ENCODE measurements at regions not wholly inside any gene's neighbourhood (a gene's known extent, or its start where the extent isn't known, plus 50 kb on each side); places are given as distances from the start of the nearest gene placed in this dataset.

DNA sequence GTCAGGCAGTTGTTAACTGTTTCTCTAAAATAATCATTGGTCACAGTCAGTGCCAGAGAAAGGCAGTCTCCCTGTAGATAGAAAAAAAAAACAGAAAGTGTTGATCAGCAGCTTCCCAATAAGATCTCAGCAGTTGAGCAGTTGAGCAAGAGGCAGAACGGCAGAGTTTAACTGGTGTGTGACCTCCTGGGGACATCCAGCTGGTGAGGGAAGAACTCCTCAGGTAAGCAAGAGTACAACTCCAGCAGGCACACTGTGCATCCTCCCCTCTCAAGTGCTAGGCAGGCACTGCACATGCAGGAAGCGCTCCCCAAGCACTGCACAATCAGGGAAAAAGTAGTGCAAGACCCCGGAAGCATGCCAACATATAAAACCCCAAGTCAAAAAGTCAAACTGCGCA is 1287.2 kb downstream of the NSUN3 start:
- no peaks in the 10 kb centered on the region for H3K79me1 ChIP-seq (ENCODE audit: low read depth, low read length)
- no peaks in the 10 kb centered on the region for H3K9me3 ChIP-seq (replicated peaks in 1 of 2; ENCODE audit: control insufficient read depth in 2 of 2, insufficient read depth in 1 of 2, low read depth in 1 of 2, low read length in 2 of 2)
- H4K91ac ChIP-seq (ENCODE audit: low read depth, low read length, poor library complexity) = no peak overlapping the region
- peak overlapping the region; percentile 35 for H2AFZ ChIP-seq (ENCODE audit: low read length)
- H3K4ac ChIP-seq (ENCODE audit: low read length) = no peak overlapping the region
- H3K4me1 ChIP-seq (ENCODE audit: control insufficient read depth in 2 of 2, insufficient read depth in 1 of 2, low read depth in 1 of 2, low read length in 2 of 2) = no peaks in the 10 kb centered on the region
- no CpG with 5 or more reads among the region's 4 CpGs for WGBS, 2 donors (ENCODE audit: extremely low coverage in 2 of 2, insufficient read length in 2 of 2, insufficient replicate concordance in 1 of 2)
- DNase-seq (ENCODE audit: low spot score) = no peak
- no peak overlapping the region for H2AK5ac ChIP-seq (ENCODE audit: low read depth, low read length)
- no peak overlapping the region for H3K18ac ChIP-seq (ENCODE audit: low read length)
- H3K4me3 ChIP-seq (ENCODE audit: low read length in 2 of 2) = no peak overlapping the region
- no peak overlapping the region for H4K8ac ChIP-seq (ENCODE audit: low read depth, low read length)
- no peak overlapping the region for H2BK5ac ChIP-seq (ENCODE audit: low read length)
- no peak overlapping the region for H3K9ac ChIP-seq (ENCODE audit: low read depth, low read length, poor library complexity)
- no peak overlapping the region for H3K14ac ChIP-seq (ENCODE audit: low read length)
- no peak overlapping the region for H2BK15ac ChIP-seq (ENCODE audit: low read length)
- H3K4me2 ChIP-seq (ENCODE audit: insufficient read depth, low read length, poor library complexity, severe bottlenecking) = no peak overlapping the region
- H3K27me3 ChIP-seq (ENCODE audit: control insufficient read depth in 3 of 3, insufficient read depth in 3 of 3, low read depth in 1 of 3, low read length in 3 of 3) = no peaks in the 10 kb centered on the region
- H2BK120ac ChIP-seq (ENCODE audit: low read depth, low read length) = no peak overlapping the region
- H3K23ac ChIP-seq (ENCODE audit: low read depth, low read length, poor library complexity) = no peak overlapping the region
- H2BK12ac ChIP-seq (ENCODE audit: low read length) = no peak overlapping the region
- H3K36me3 ChIP-seq (replicated peaks in 1 of 2; ENCODE audit: control insufficient read depth in 2 of 2, insufficient read depth in 2 of 2, low read length in 2 of 2) = no peaks in the 10 kb centered on the region
- no peak overlapping the region for H3K27ac ChIP-seq (replicated peaks; ENCODE audit: low read length)

DNA sequence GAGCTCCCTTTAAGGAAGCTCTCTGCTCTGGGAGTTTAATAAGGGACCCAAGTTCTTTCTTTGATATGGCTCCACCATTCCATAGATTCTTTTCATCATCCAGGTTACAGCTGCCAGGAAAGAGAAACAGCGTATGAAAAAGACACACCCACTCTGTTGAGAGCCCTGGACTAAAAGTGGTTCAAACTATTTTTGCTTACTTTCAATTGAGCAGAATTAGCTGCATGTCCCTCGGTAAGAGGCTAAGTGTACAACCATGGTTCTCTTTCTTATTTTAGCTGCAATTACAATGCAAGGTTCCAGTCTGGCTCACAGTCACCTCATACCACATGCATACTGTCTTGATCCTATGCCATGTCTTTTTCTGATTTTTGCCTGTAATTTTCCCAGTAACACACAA is 1288.3 kb downstream of the NSUN3 start:
- Histone ChIP-seq H2BK120ac (ENCODE audit: low read depth, low read length) (no peak overlapping the region), H3K27ac (replicated peaks; ENCODE audit: low read length) (no peak overlapping the region), H3K79me1 (ENCODE audit: low read depth, low read length) (no peaks in the 10 kb centered on the region), H3K4me2 (ENCODE audit: insufficient read depth, low read length, poor library complexity, severe bottlenecking) (no peak overlapping the region), H3K4me3 (ENCODE audit: low read length in 2 of 2) (no peak overlapping the region), H3K18ac (ENCODE audit: low read length) (no peak overlapping the region), H3K9me3 (replicated peaks in 1 of 2; ENCODE audit: control insufficient read depth in 2 of 2, insufficient read depth in 1 of 2, low read depth in 1 of 2, low read length in 2 of 2) (no peaks in the 10 kb centered on the region), H3K9ac (ENCODE audit: low read depth, low read length, poor library complexity) (no peak overlapping the region), H2AK5ac (ENCODE audit: low read depth, low read length) (no peak overlapping the region), H3K27me3 (ENCODE audit: control insufficient read depth in 3 of 3, insufficient read depth in 3 of 3, low read depth in 1 of 3, low read length in 3 of 3) (no peaks in the 10 kb centered on the region), H2BK5ac (ENCODE audit: low read length) (no peak overlapping the region), H3K36me3 (replicated peaks in 1 of 2; ENCODE audit: control insufficient read depth in 2 of 2, insufficient read depth in 2 of 2, low read length in 2 of 2) (no peaks in the 10 kb centered on the region), H3K23ac (ENCODE audit: low read depth, low read length, poor library complexity) (no peak overlapping the region), H2BK15ac (ENCODE audit: low read length) (no peak overlapping the region), H3K4me1 (ENCODE audit: control insufficient read depth in 2 of 2, insufficient read depth in 1 of 2, low read depth in 1 of 2, low read length in 2 of 2) (no peaks in the 10 kb centered on the region), H3K4ac (ENCODE audit: low read length) (no peak overlapping the region), H2AFZ (ENCODE audit: low read length) (peak overlapping the region; percentile 42), H4K8ac (ENCODE audit: low read depth, low read length) (no peak overlapping the region), H2BK12ac (ENCODE audit: low read length) (no peak overlapping the region), H4K91ac (ENCODE audit: low read depth, low read length, poor library complexity) (no peak overlapping the region), H3K14ac (ENCODE audit: low read length) (no peak overlapping the region)
- no CpG with 5 or more reads among the region's 2 CpGs for WGBS, 2 donors (ENCODE audit: extremely low coverage in 2 of 2, insufficient read length in 2 of 2, insufficient replicate concordance in 1 of 2)
- DNase-seq (ENCODE audit: low spot score) = no peak

DNA sequence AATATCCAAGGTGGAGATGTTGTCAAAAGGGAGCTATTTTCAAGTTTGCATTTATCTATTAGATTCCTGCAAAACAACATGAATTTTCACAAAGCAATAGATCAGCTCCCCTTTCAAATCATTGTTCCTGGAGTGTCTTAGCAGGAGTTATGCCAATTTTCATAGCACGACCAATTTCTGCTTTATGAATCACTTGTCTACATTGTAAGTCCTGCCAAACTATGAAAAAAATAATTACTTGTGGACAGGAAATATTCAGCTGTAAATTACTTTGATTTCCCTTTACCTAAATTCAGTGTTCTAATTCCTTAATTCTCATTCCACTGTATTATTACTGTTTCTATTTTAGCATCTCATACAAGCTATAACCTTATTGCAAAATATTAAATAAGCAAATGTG is 1289.6 kb downstream of the NSUN3 start:
- Histone ChIP-seq H2BK12ac (ENCODE audit: low read length) (no peak overlapping the region), H3K18ac (ENCODE audit: low read length) (no peak overlapping the region), H3K27ac (replicated peaks; ENCODE audit: low read length) (no peak overlapping the region), H2AFZ (ENCODE audit: low read length) (no peak overlapping the region), H3K4me2 (ENCODE audit: insufficient read depth, low read length, poor library complexity, severe bottlenecking) (no peak overlapping the region), H4K8ac (ENCODE audit: low read depth, low read length) (no peak overlapping the region), H3K9ac (ENCODE audit: low read depth, low read length, poor library complexity) (no peak overlapping the region), H3K9me3 (replicated peaks in 1 of 2; ENCODE audit: control insufficient read depth in 2 of 2, insufficient read depth in 1 of 2, low read depth in 1 of 2, low read length in 2 of 2) (no peaks in the 10 kb centered on the region), H2BK5ac (ENCODE audit: low read length) (no peak overlapping the region), H2BK120ac (ENCODE audit: low read depth, low read length) (no peak overlapping the region), H2AK5ac (ENCODE audit: low read depth, low read length) (no peak overlapping the region), H3K79me1 (ENCODE audit: low read depth, low read length) (no peaks in the 10 kb centered on the region), H3K36me3 (replicated peaks in 1 of 2; ENCODE audit: control insufficient read depth in 2 of 2, insufficient read depth in 2 of 2, low read length in 2 of 2) (no peaks in the 10 kb centered on the region), H2BK15ac (ENCODE audit: low read length) (no peak overlapping the region), H3K27me3 (ENCODE audit: control insufficient read depth in 3 of 3, insufficient read depth in 3 of 3, low read depth in 1 of 3, low read length in 3 of 3) (no peaks in the 10 kb centered on the region), H3K4me3 (ENCODE audit: low read length in 2 of 2) (no peak overlapping the region), H3K4me1 (ENCODE audit: control insufficient read depth in 2 of 2, insufficient read depth in 1 of 2, low read depth in 1 of 2, low read length in 2 of 2) (peaks cover 3 to 7% of the 10 kb centered on the region in 2 donors), H4K91ac (ENCODE audit: low read depth, low read length, poor library complexity) (no peak overlapping the region), H3K23ac (ENCODE audit: low read depth, low read length, poor library complexity) (no peak overlapping the region), H3K14ac (ENCODE audit: low read length) (no peak overlapping the region), H3K4ac (ENCODE audit: low read length) (no peak overlapping the region)
- no peak for DNase-seq (ENCODE audit: low spot score)
- no CpG with 5 or more reads among the region's 1 CpG for WGBS, 2 donors (ENCODE audit: extremely low coverage in 2 of 2, insufficient read length in 2 of 2, insufficient replicate concordance in 1 of 2)

DNA sequence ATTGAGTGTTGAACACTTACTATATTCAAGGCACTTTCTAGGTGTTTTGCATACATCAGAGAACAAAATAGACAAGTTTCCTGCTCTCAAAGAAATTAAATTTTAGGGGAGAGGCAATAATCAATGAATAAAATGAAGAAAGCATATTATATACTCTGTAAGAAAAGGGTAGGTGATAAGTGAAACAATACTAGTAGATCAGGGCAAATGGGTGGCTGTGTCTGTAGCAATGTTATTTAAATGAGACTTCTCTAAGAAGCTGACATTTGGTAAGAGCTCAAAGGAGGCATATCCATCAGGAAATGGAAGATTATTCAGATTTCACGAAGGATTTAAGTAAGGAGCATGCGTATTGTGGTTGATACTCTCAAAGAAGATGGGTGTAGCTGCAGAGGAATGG is 1291.6 kb downstream of the NSUN3 start:
- Histone ChIP-seq H2BK5ac (ENCODE audit: low read length) (no peak overlapping the region), H3K27ac (replicated peaks; ENCODE audit: low read length) (no peak overlapping the region), H3K36me3 (replicated peaks in 1 of 2; ENCODE audit: control insufficient read depth in 2 of 2, insufficient read depth in 2 of 2, low read length in 2 of 2) (no peaks in the 10 kb centered on the region), H3K9ac (ENCODE audit: low read depth, low read length, poor library complexity) (no peak overlapping the region), H3K18ac (ENCODE audit: low read length) (no peak overlapping the region), H3K14ac (ENCODE audit: low read length) (no peak overlapping the region), H3K23ac (ENCODE audit: low read depth, low read length, poor library complexity) (no peak overlapping the region), H3K4me2 (ENCODE audit: insufficient read depth, low read length, poor library complexity, severe bottlenecking) (no peak overlapping the region), H2BK12ac (ENCODE audit: low read length) (no peak overlapping the region), H3K27me3 (ENCODE audit: control insufficient read depth in 3 of 3, insufficient read depth in 3 of 3, low read depth in 1 of 3, low read length in 3 of 3) (no peaks in the 10 kb centered on the region), H4K91ac (ENCODE audit: low read depth, low read length, poor library complexity) (no peak overlapping the region), H2AFZ (ENCODE audit: low read length) (no peak overlapping the region), H4K8ac (ENCODE audit: low read depth, low read length) (no peak overlapping the region), H2BK15ac (ENCODE audit: low read length) (no peak overlapping the region), H3K79me1 (ENCODE audit: low read depth, low read length) (no peaks in the 10 kb centered on the region), H3K9me3 (replicated peaks in 1 of 2; ENCODE audit: control insufficient read depth in 2 of 2, insufficient read depth in 1 of 2, low read depth in 1 of 2, low read length in 2 of 2) (no peaks in the 10 kb centered on the region), H2BK120ac (ENCODE audit: low read depth, low read length) (no peak overlapping the region), H3K4ac (ENCODE audit: low read length) (no peak overlapping the region), H2AK5ac (ENCODE audit: low read depth, low read length) (no peak overlapping the region), H3K4me3 (ENCODE audit: low read length in 2 of 2) (no peak overlapping the region), H3K4me1 (ENCODE audit: control insufficient read depth in 2 of 2, insufficient read depth in 1 of 2, low read depth in 1 of 2, low read length in 2 of 2) (peaks cover 3 to 11% of the 10 kb centered on the region in 2 donors)
- no peak for DNase-seq (ENCODE audit: low spot score)
- no CpG with 5 or more reads among the region's 2 CpGs for WGBS, 2 donors (ENCODE audit: extremely low coverage in 2 of 2, insufficient read length in 2 of 2, insufficient replicate concordance in 1 of 2)

Data from neuronal stem cell (in vitro differentiated cells).